Karpas-422 (cell line): ENCODE measurements at regions not wholly inside any gene's neighbourhood (a gene's known extent, or its start where the extent isn't known, plus 50 kb on each side); places are given as distances from the start of the nearest gene placed in this dataset.
A peak's percentile ranks its signal among the peaks of the same experiment; 100 is the strongest.
"Not testable (repeated sequence)": the region's sequence is repeated elsewhere in the genome, so short reads cannot be mapped to it uniquely, and the experiment has no call there.

Source experiments
- DNase-seq: peaks from one replicate; pipeline ENCODE4 v3.0.0-alpha.2; 2015
- H2AFZ ChIP-seq: fragments of 200-600 bp; sonication (generic); 2 replicates; pipeline ENCODE4 v1.6.1; 2014; ENCODE audit warnings: antibody characterized with exemption, low read length, mixed read lengths
- H3K27ac ChIP-seq: fragments of 200-600 bp; sonication (generic); 2 replicates; pipeline ENCODE4 v1.5.1; 2014; ENCODE audit warnings: mild to moderate bottlenecking, low read length, moderate library complexity
- H3K27me3 ChIP-seq: fragments of 200-600 bp; sonication (generic); 2 replicates; pipeline ENCODE4 v1.6.1; 2014; ENCODE audit warnings: low read length, mixed read lengths
- H3K36me3 ChIP-seq: fragments of 200-600 bp; sonication (generic); 2 replicates; pipeline ENCODE4 v1.6.1; 2014; ENCODE audit warnings: low read length, mixed read lengths; ENCODE audit not compliant: insufficient read depth
- H3K4me1 ChIP-seq: fragments of 200-600 bp; sonication (generic); 2 replicates; pipeline ENCODE4 v1.6.1; 2014; ENCODE audit warnings: mild to moderate bottlenecking, low read length, mixed read lengths
- H3K4me2 ChIP-seq: fragments of 200-600 bp; sonication (generic); 2 replicates; pipeline ENCODE4 v1.6.1; 2014; ENCODE audit warnings: low read length, low read depth, mild to moderate bottlenecking; ENCODE audit not compliant: poor library complexity, severe bottlenecking
- H3K4me3 ChIP-seq: fragments of 200-600 bp; sonication (generic); 2 replicates; pipeline ENCODE4 v1.5.1; 2014; ENCODE audit warnings: mild to moderate bottlenecking, antibody characterized with exemption, low read length, mixed read lengths
- H3K79me2 ChIP-seq: fragments of 200-600 bp; sonication (generic); 2 replicates; pipeline ENCODE4 v1.6.1; 2014; ENCODE audit warnings: mild to moderate bottlenecking, low read length, mixed read lengths
- H3K9ac ChIP-seq: fragments of 200-600 bp; sonication (generic); 2 replicates; pipeline ENCODE4 v1.6.0; 2014; ENCODE audit warnings: low read length
- H3K9me2 ChIP-seq: fragments of 200-600 bp; sonication (generic), shearing (Covaris generic); replicated peaks from 2 replicates; pipeline ENCODE4 v1.6.0; 2014; ENCODE audit warnings: mild to moderate bottlenecking, low read length, moderate library complexity; ENCODE audit not compliant: insufficient read depth
- H3K9me3 ChIP-seq: fragments of 300-700, 200-600 bp; sonication (generic); 2 replicates; pipeline ENCODE4 v1.6.1; 2014; ENCODE audit warnings: low read length, mixed read lengths
- H4K20me1 ChIP-seq: fragments of 200-600 bp; sonication (generic); 2 replicates; pipeline ENCODE4 v1.6.1; 2014; ENCODE audit warnings: mild to moderate bottlenecking, antibody characterized with exemption, low read length, low read depth; ENCODE audit not compliant: insufficient read depth

DNA sequence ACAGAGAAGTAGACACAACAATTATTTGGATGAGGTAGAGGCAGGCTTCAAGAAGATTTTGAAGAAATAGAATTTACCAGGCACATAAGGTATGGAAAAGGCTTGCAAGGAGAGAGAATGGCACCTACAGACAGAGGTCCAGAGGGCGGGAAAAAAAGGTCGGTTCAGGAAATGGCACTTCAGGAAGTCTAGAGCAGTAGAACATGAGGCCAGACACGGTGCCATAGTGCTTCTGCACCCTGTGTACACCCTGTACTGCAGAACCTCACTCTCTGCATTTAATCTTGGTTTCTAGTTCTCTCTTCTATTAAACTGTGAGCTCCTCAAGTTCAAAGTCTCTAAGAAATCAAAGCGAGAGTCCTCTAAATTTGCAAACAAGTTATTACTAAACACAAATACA, 113.4 kb upstream of the C2CD4B start:
- no peak overlapping the region for H3K4me3 ChIP-seq
- H3K79me2 ChIP-seq: peaks cover 78% of the 10 kb centered on the region
- H3K9me3 ChIP-seq: no peaks in the 10 kb centered on the region
- no peaks in the 10 kb centered on the region for H4K20me1 ChIP-seq
- H3K27me3 ChIP-seq: no peaks in the 10 kb centered on the region
- H3K9me2 ChIP-seq: no peaks in the 10 kb centered on the region
- no peak for DNase-seq
- H2AFZ ChIP-seq: no peak overlapping the region
- H3K4me2 ChIP-seq: no peak overlapping the region
- H3K4me1 ChIP-seq: peaks cover 11% of the 10 kb centered on the region
- H3K27ac ChIP-seq: no peak overlapping the region
- no peak overlapping the region for H3K9ac ChIP-seq
- peaks cover 39% of the 10 kb centered on the region for H3K36me3 ChIP-seq

DNA sequence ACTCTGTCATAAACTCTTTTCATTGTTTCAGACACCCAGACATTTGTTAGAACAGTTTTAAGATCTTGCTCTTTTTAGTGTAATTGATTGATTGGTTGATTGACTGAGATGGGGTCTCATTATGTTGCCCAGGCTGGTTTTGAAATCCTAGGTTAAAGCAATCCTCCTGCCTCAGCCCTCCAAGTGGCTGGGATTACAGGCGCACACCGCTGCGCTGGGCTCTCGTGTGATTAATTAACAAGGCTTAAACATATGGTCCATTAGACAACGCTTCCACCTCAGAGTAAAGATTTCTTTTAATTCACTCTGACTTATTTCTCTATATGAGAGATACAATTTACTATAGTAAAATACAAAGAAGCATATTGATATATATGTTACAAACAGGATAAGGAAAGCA, 114.0 kb upstream of the C2CD4B start:
- no peak overlapping the region for H3K4me3 ChIP-seq
- no peaks in the 10 kb centered on the region for H4K20me1 ChIP-seq
- no peaks in the 10 kb centered on the region for H3K9me3 ChIP-seq
- peaks cover 11% of the 10 kb centered on the region for H3K4me1 ChIP-seq
- DNase-seq: no peak
- H3K27me3 ChIP-seq: no peaks in the 10 kb centered on the region
- peaks cover 39% of the 10 kb centered on the region for H3K36me3 ChIP-seq
- H3K4me2 ChIP-seq: no peak overlapping the region
- H3K9ac ChIP-seq: no peak overlapping the region
- no peak overlapping the region for H3K27ac ChIP-seq
- peaks cover 74% of the 10 kb centered on the region for H3K79me2 ChIP-seq
- H2AFZ ChIP-seq: no peak overlapping the region
- no peaks in the 10 kb centered on the region for H3K9me2 ChIP-seq

DNA sequence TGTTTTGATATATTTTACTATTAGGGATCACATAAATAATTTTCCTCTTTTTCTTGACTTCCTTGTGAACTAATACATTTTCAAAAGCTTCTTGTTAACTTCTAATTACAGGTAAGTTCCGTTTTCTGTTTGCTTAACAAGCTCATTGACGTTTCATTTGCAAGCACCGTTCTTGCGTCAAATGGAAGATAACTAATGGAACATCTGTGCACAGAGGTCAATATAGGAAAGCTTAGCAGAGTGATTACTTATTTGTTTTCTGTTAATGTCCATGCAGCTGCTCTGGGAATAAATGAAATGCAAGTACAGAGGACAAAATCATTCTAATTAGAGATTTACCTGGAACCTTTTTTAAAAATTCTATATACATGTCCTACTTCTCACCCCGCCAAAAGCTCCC, 115.5 kb upstream of the C2CD4B start:
- peak; percentile 50 for DNase-seq
- Histone ChIP-seq H3K9me2 (no peaks in the 10 kb centered on the region), H3K4me2 (peak overlapping the region; percentile 73), H3K4me1 (peaks cover 11% of the 10 kb centered on the region), H3K9me3 (no peaks in the 10 kb centered on the region), H3K9ac (peak overlapping the region; percentile 64), H3K79me2 (peaks cover 58% of the 10 kb centered on the region), H3K4me3 (peak overlapping the region; percentile 73), H2AFZ (no peak overlapping the region), H3K27me3 (no peaks in the 10 kb centered on the region), H4K20me1 (no peaks in the 10 kb centered on the region), H3K36me3 (peaks cover 39% of the 10 kb centered on the region), H3K27ac (peak overlapping the region; percentile 32; the same call in 1 of the 2 replicates)

DNA sequence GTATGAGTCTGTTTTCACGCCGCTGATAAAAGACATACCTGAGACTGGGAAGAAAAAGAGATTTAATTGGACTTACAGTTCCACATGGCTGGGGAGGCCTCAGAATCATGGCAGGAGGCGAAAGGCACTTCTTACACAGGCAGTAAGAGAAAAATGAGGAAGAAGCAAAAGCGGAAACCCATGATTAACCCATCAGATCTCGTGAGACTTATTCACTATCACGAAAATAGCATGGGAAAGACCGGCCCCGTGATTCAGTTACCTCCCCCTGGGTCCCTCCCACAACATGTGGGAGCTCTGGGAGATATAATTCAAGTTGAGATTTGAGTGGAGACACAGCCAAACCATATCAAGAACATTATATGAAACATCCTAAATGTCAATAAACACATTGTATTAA, 116.7 kb upstream of the C2CD4B start:
- peaks cover 30% of the 10 kb centered on the region for H3K36me3 ChIP-seq
- H3K79me2 ChIP-seq: peaks cover 47% of the 10 kb centered on the region
- peak overlapping the region; percentile 73 for H3K4me2 ChIP-seq
- not testable (repeated sequence) for H3K9me2 ChIP-seq, H4K20me1 ChIP-seq, H2AFZ ChIP-seq, H3K27me3 ChIP-seq, H3K9me3 ChIP-seq
- peaks cover 11% of the 10 kb centered on the region for H3K4me1 ChIP-seq
- peak overlapping the region; percentile 64 for H3K9ac ChIP-seq
- peak overlapping the region; percentile 14; the same call in 1 of the 2 replicates for H3K27ac ChIP-seq
- peak overlapping the region; percentile 73 for H3K4me3 ChIP-seq
- DNase-seq: peak; percentile 87

DNA sequence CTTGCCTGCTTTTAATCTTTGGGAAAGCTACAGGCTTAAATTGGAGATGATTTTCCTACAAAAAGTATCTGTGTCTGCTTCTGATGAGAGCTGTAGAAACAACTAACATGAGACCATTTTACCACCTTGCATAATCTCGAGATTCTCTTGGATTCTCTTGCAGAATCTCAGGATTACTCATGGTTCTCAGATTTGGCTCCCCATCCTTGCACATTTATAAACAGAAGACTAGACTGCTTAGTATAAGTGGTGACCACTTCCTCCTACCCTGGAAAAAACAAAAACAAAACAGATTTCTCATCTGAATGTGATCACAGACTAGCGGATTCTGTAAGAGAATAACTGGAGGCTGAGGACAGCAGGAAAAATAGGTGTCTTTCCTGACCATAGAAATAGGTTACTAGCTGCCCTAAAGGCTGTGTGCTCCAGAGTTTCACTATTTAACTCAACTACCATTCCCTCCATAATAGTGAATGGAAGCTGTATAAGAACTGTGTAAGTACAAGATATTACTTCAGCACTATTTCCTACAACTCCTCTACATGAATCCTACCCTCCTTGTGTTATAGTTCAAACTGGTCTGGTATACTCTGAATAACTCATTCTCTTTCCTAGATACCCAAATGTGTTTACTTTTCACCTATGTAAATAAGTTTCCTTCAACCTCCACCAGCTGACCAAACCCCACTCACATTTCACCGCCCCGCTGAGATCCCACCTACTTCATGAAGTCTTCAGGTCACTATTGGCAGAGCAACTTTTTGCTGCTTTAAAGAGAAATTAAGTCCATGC, 122.2 kb upstream of the C2CD4B start:
- no peak overlapping the region for H2AFZ ChIP-seq
- no peak overlapping the region for H3K4me3 ChIP-seq
- H3K36me3 ChIP-seq: no peaks in the 10 kb centered on the region
- no peaks in the 10 kb centered on the region for H3K27me3 ChIP-seq
- no peak overlapping the region for H3K4me2 ChIP-seq
- H4K20me1 ChIP-seq: no peaks in the 10 kb centered on the region
- no peak for DNase-seq
- H3K9me2 ChIP-seq: no peaks in the 10 kb centered on the region
- H3K79me2 ChIP-seq: no peaks in the 10 kb centered on the region
- no peaks in the 10 kb centered on the region for H3K9me3 ChIP-seq
- no peaks in the 10 kb centered on the region for H3K4me1 ChIP-seq
- no peak overlapping the region for H3K27ac ChIP-seq
- no peak overlapping the region for H3K9ac ChIP-seq

DNA sequence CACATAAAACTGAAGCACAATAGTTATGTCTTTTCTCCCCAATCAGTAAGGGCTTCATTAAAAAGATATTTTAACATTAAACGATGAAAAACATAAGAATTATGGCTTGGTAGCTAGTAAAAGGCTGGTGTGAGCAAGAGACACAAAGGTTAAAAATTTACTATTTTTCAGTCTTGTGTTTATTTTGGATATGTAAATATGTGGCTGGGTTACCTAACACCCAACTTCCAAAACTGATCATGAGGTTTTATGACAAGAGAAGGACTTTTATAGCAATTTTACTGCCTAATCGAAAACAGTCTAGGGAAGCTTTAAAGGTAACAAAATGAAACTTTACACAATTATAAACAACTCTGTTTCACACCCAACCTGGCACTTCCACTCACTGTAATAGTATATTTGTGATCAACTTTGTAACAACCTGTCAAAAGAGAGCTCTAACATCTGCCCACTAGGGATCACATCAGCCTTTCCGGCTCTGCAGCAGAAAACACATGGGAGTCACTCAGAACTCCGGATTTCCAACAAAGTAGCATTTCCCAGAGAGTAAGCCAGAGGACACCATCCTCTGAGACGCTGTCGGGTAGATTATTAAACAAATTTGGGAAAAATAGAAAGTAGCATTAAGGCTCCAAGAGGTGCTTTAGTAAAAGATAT, 123.4 kb upstream of the C2CD4B start:
- no peaks in the 10 kb centered on the region for H3K27me3 ChIP-seq
- no peaks in the 10 kb centered on the region for H3K79me2 ChIP-seq
- no peak overlapping the region for H3K27ac ChIP-seq
- H3K4me1 ChIP-seq: no peaks in the 10 kb centered on the region
- H3K4me3 ChIP-seq: no peak overlapping the region
- H3K9me3 ChIP-seq: no peaks in the 10 kb centered on the region
- H2AFZ ChIP-seq: no peak overlapping the region
- no peak for DNase-seq
- no peaks in the 10 kb centered on the region for H3K36me3 ChIP-seq
- no peak overlapping the region for H3K9ac ChIP-seq
- no peaks in the 10 kb centered on the region for H4K20me1 ChIP-seq
- H3K9me2 ChIP-seq: no peaks in the 10 kb centered on the region
- H3K4me2 ChIP-seq: no peak overlapping the region

DNA sequence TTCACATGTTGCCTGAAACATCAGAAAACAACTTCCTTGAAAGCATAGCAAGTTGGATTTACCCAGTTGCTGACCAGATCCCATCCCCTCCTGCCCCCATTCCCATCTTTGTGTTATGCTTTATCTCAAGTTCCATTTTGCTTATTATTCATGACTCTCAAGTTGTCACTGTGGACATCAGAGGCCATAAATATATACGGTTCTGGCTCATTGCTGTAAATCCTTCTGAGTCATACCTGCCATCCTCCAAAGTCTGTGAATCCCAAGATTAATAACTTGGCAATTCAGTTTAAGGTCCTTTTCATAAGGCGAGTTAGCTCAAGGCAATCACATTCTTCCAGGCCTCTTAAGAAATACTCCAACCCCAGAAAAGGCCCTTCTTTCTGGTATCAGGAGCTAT, 126.2 kb upstream of the C2CD4B start:
- Histone ChIP-seq H2AFZ (no peak overlapping the region), H3K36me3 (no peaks in the 10 kb centered on the region), H3K9me3 (no peaks in the 10 kb centered on the region), H3K4me3 (no peak overlapping the region), H3K79me2 (no peaks in the 10 kb centered on the region), H3K9me2 (no peaks in the 10 kb centered on the region), H3K9ac (no peak overlapping the region), H3K4me1 (no peaks in the 10 kb centered on the region), H4K20me1 (no peaks in the 10 kb centered on the region), H3K27me3 (no peaks in the 10 kb centered on the region), H3K4me2 (no peak overlapping the region), H3K27ac (no peak overlapping the region)
- no peak for DNase-seq

DNA sequence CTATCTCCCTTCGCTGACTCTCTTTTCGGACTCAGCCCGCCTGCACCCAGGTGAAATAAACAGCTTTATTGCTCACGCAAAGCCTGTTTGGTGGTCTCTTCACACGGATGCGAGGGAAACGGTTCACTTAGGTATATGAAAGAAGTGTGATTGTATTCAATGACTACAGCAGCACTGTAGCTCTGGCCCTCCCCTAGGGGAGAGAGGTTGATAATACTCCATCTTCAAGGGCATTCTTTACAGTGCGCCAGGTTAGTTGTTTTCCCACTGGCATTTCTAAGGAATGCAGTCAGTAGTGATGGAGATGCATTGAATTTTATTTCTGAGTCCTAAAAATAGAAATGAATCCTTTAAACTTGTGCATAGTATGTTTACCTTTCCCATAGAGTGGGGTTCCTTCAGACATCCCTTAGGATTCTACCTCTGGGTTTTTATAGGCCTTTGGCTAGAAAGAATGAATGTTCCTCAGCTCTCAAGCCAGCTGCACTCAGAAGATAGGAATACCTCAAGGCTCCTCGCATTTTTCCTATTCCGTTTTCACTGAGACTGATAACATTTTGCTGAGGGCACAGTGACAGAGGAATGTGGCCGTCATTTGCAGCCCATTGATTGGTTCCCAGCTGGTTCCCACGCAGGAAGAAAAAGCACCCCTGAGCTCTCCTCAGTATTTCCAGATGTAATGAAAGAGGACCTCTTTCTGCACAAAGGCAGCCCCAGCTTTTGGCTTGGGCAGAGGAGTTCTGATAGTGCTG, 131.8 kb upstream of the C2CD4B start:
- Histone ChIP-seq H2AFZ (no peak overlapping the region), H3K27ac (no peak overlapping the region), H3K9me2 (no peaks in the 10 kb centered on the region), H3K9ac (no peak overlapping the region), H3K4me3 (no peak overlapping the region), H3K27me3 (no peaks in the 10 kb centered on the region), H3K4me1 (no peaks in the 10 kb centered on the region), H3K36me3 (no peaks in the 10 kb centered on the region), H3K4me2 (no peak overlapping the region), H4K20me1 (no peaks in the 10 kb centered on the region), H3K79me2 (no peaks in the 10 kb centered on the region), H3K9me3 (no peaks in the 10 kb centered on the region)
- DNase-seq: no peak
